Mesendoderm (in vitro differentiated cells): ENCODE measurements at regions not wholly inside any gene's neighbourhood (a gene's known extent, or its start where the extent isn't known, plus 50 kb on each side); places are given as distances from the start of the nearest gene placed in this dataset.

Source experiments
- DNase-seq: peaks from one replicate; pipeline ENCODE4 v3.0.0; 2013
- H2AK5ac ChIP-seq: 2 replicates; pipeline ENCODE4 v1.6.1; 2013; ENCODE audit warnings: low read length, inconsistent platforms
- H2BK120ac ChIP-seq: 2 replicates; pipeline ENCODE4 v1.6.1; 2013; ENCODE audit warnings: low read depth, mild to moderate bottlenecking, low read length, moderate library complexity, mixed read lengths
- H2BK15ac ChIP-seq: replicated peaks from 2 replicates; pipeline ENCODE4 v1.6.1; 2013; ENCODE audit warnings: low read depth, mild to moderate bottlenecking, moderate library complexity
- H2BK5ac ChIP-seq: 2 replicates; pipeline ENCODE4 v1.6.1; 2013; ENCODE audit warnings: low read length, inconsistent platforms
- H3K18ac ChIP-seq: 2 replicates; pipeline ENCODE4 v1.6.1; 2013; ENCODE audit warnings: mild to moderate bottlenecking, low read length, mixed read lengths
- H3K23ac ChIP-seq: one replicate; pipeline ENCODE4 v1.6.1; 2013; ENCODE audit warnings: low read length
- H3K27ac ChIP-seq: 2 replicates; pipeline ENCODE4 v1.5.1; 2013; ENCODE audit warnings: low read depth, mild to moderate bottlenecking, inconsistent platforms, low read length, moderate library complexity
- H3K27me3 ChIP-seq: 2 replicates; pipeline ENCODE4 v1.6.1; 2013; ENCODE audit warnings: low read length, control low read depth, mild to moderate bottlenecking, inconsistent platforms; ENCODE audit not compliant: insufficient read depth, poor library complexity
- H3K36me3 ChIP-seq: 2 replicates; pipeline ENCODE4 v1.6.1; 2013; ENCODE audit warnings: low read length, inconsistent platforms; ENCODE audit not compliant: control insufficient read depth, insufficient read depth
- H3K4ac ChIP-seq: one replicate; pipeline ENCODE4 v1.6.1; 2013; ENCODE audit warnings: low read depth, mild to moderate bottlenecking, low read length, moderate library complexity
- H3K4me1 ChIP-seq: 2 replicates; pipeline ENCODE4 v1.6.1; 2013; ENCODE audit warnings: low read depth, low read length, inconsistent platforms; ENCODE audit not compliant: control insufficient read depth
- H3K4me2 ChIP-seq: 2 replicates; pipeline ENCODE4 v1.6.1; 2013; ENCODE audit warnings: low read length
- H3K4me3 ChIP-seq: 2 replicates; pipeline ENCODE4 v1.5.1; 2013; ENCODE audit warnings: mild to moderate bottlenecking, low read length
- H3K56ac ChIP-seq: one replicate; pipeline ENCODE4 v1.6.1; 2013; ENCODE audit warnings: low read length
- H3K79me1 ChIP-seq: 2 replicates; pipeline ENCODE4 v1.6.1; 2013; ENCODE audit warnings: low read length, inconsistent platforms
- H3K79me2 ChIP-seq: 2 replicates; pipeline ENCODE4 v1.6.1; 2013; ENCODE audit warnings: mild to moderate bottlenecking, low read length; ENCODE audit not compliant: control insufficient read depth, insufficient read depth
- H3K9ac ChIP-seq: 2 replicates; pipeline ENCODE4 v1.6.1; 2013; ENCODE audit warnings: low read length, inconsistent platforms
- H4K5ac ChIP-seq: one replicate; pipeline ENCODE4 v1.6.1; 2013; ENCODE audit warnings: low read length
- H4K8ac ChIP-seq: one replicate; pipeline ENCODE4 v1.6.1; 2013; ENCODE audit warnings: low read depth, mild to moderate bottlenecking, control low read depth, low read length, moderate library complexity
- WGBS: extraction: QIAGEN DNeasy Blood & Tissue Kit; methylation state at CpG from one replicate; pipeline ENCODE4 v1.1.7; 2013; ENCODE audit warnings: low lambda C conversion rate, missing lambda C conversion rate; ENCODE audit not compliant: insufficient coverage; ENCODE audit errors: extremely low coverage; 5-methylcytosine and 5-hydroxymethylcytosine counted together

GRCh38 chr6:91562955-91563354, 976.1 kb upstream of the MAP3K7 start:
- H2BK5ac ChIP-seq = no peak overlapping the region

GRCh38 chr6:91560409-91560808, 973.5 kb upstream of the MAP3K7 start:
- Histone ChIP-seq H3K56ac (no peak overlapping the region), H3K27ac (no peak overlapping the region), H3K27me3 (no peaks in the 10 kb centered on the region), H2AK5ac (no peak overlapping the region), H3K4me2 (no peak overlapping the region), H2BK120ac (no peak overlapping the region), H2BK5ac (no peak overlapping the region), H3K4me1 (no peaks in the 10 kb centered on the region), H3K23ac (no peak overlapping the region), H3K4me3 (no peak overlapping the region), H4K5ac (no peak overlapping the region), H3K36me3 (no peaks in the 10 kb centered on the region), H3K18ac (no peak overlapping the region), H3K4ac (no peak overlapping the region), H4K8ac (no peak overlapping the region), H3K9ac (no peak overlapping the region), H2BK15ac (no peak overlapping the region), H3K79me2 (no peaks in the 10 kb centered on the region), H3K79me1 (no peaks in the 10 kb centered on the region)
- WGBS = no CpG with 5 or more reads among the region's 3 CpGs
- no peak for DNase-seq

More at GRCh38 chr6:91562955-91563354, 976.1 kb upstream of the MAP3K7 start:
- Histone ChIP-seq H3K23ac (no peak overlapping the region), H3K79me2 (no peaks in the 10 kb centered on the region), H3K56ac (no peak overlapping the region), H3K4me3 (no peak overlapping the region), H3K18ac (no peak overlapping the region), H2BK120ac (no peak overlapping the region), H2BK15ac (no peak overlapping the region), H4K5ac (no peak overlapping the region), H3K4ac (no peak overlapping the region), H3K4me1 (no peaks in the 10 kb centered on the region), H3K4me2 (no peak overlapping the region), H3K36me3 (no peaks in the 10 kb centered on the region), H3K27ac (no peak overlapping the region), H2AK5ac (no peak overlapping the region), H3K9ac (no peak overlapping the region), H4K8ac (no peak overlapping the region), H3K79me1 (no peaks in the 10 kb centered on the region), H3K27me3 (no peaks in the 10 kb centered on the region)
- WGBS = no CpG with 5 or more reads among the region's 3 CpGs
- no peak for DNase-seq

- Histone ChIP-seq H3K4me2 (no peak overlapping the region), H3K36me3 (no peaks in the 10 kb centered on the region), H3K27me3 (no peaks in the 10 kb centered on the region), H4K8ac (no peak overlapping the region), H3K27ac (no peak overlapping the region), H2BK5ac (no peak overlapping the region), H3K4me3 (no peak overlapping the region), H2BK120ac (no peak overlapping the region), H3K9ac (no peak overlapping the region), H3K79me1 (no peaks in the 10 kb centered on the region), H3K4me1 (no peaks in the 10 kb centered on the region), H3K18ac (no peak overlapping the region), H3K56ac (no peak overlapping the region), H3K79me2 (no peaks in the 10 kb centered on the region), H2BK15ac (no peak overlapping the region), H3K23ac (no peak overlapping the region), H2AK5ac (no peak overlapping the region), H4K5ac (no peak overlapping the region), H3K4ac (no peak overlapping the region)
- DNase-seq = no peak
- WGBS = no CpG with 5 or more reads among the region's 5 CpGs
These were observed 954.0 kb upstream of the MAP3K7 start for GRCh38 chr6:91540902-91541301.

- Histone ChIP-seq H2BK5ac (no peak overlapping the region), H2BK120ac (no peak overlapping the region), H3K9ac (no peak overlapping the region), H3K4me1 (no peaks in the 10 kb centered on the region), H3K23ac (no peak overlapping the region), H4K5ac (no peak overlapping the region), H3K36me3 (no peaks in the 10 kb centered on the region), H3K4me2 (no peak overlapping the region), H3K27me3 (no peaks in the 10 kb centered on the region), H3K4me3 (no peak overlapping the region), H3K79me1 (no peaks in the 10 kb centered on the region), H3K79me2 (no peaks in the 10 kb centered on the region), H3K27ac (no peak overlapping the region), H2AK5ac (no peak overlapping the region), H2BK15ac (no peak overlapping the region), H4K8ac (no peak overlapping the region), H3K4ac (no peak overlapping the region), H3K56ac (no peak overlapping the region), H3K18ac (no peak overlapping the region)
- WGBS = no CpG with 5 or more reads among the region's 3 CpGs
- no peak for DNase-seq
These were observed 952.6 kb upstream of the MAP3K7 start for GRCh38 chr6:91539456-91539855.

- Histone ChIP-seq H3K4me1 (no peaks in the 10 kb centered on the region), H2BK5ac (no peak overlapping the region), H3K18ac (no peak overlapping the region), H3K27ac (no peak overlapping the region), H2BK15ac (no peak overlapping the region), H3K23ac (no peak overlapping the region), H3K9ac (no peak overlapping the region), H3K4ac (no peak overlapping the region), H4K8ac (no peak overlapping the region), H3K56ac (no peak overlapping the region), H2BK120ac (no peak overlapping the region), H3K27me3 (no peaks in the 10 kb centered on the region), H3K79me1 (no peaks in the 10 kb centered on the region), H3K79me2 (no peaks in the 10 kb centered on the region), H3K4me3 (no peak overlapping the region), H3K4me2 (no peak overlapping the region), H4K5ac (no peak overlapping the region), H3K36me3 (no peaks in the 10 kb centered on the region), H2AK5ac (no peak overlapping the region)
- WGBS = no CpG with 5 or more reads among the region's 4 CpGs
- peak; percentile 14 for DNase-seq
These were observed 951.8 kb upstream of the MAP3K7 start for GRCh38 chr6:91538622-91539021.

- Histone ChIP-seq H3K79me2 (no peaks in the 10 kb centered on the region), H2BK5ac (no peak overlapping the region), H3K27me3 (no peaks in the 10 kb centered on the region), H3K4me1 (no peaks in the 10 kb centered on the region), H3K4me2 (no peak overlapping the region), H3K56ac (no peak overlapping the region), H4K5ac (no peak overlapping the region), H3K79me1 (no peaks in the 10 kb centered on the region), H3K9ac (no peak overlapping the region), H2BK15ac (no peak overlapping the region), H2AK5ac (no peak overlapping the region), H3K4ac (no peak overlapping the region), H3K23ac (no peak overlapping the region), H3K36me3 (no peaks in the 10 kb centered on the region), H2BK120ac (no peak overlapping the region), H3K18ac (no peak overlapping the region), H3K27ac (no peak overlapping the region), H4K8ac (no peak overlapping the region), H3K4me3 (no peak overlapping the region)
- peak; percentile 9 for DNase-seq
- WGBS = no CpG with 5 or more reads among the region's 2 CpGs
These were observed 947.7 kb upstream of the MAP3K7 start for GRCh38 chr6:91534614-91535013.
